Ovary (tissue), 7 donors: ENCODE measurements at regions not wholly inside any gene's neighbourhood (a gene's known extent, or its start where the extent isn't known, plus 50 kb on each side); places are given as distances from the start of the nearest gene placed in this dataset.

Experiments used
- DNase-seq, 5 donors: peaks; one replicate each; pipeline ENCODE4 v3.0.0-alpha.2; 2019 to 2020
- H3K27ac ChIP-seq, 2 donors: fragments of 200-600 bp; one replicate each; pipeline versions ENCODE4 v1.5.1 to v1.8.0; 2019 to 2022
- H3K27me3 ChIP-seq: fragments of 200-600 bp; one replicate; pipeline ENCODE4 v1.8.0; 2022
- H3K36me3 ChIP-seq: fragments of 200-600 bp; sonication (generic); one replicate; pipeline ENCODE4 v1.5.1; 2019
- H3K4me1 ChIP-seq: one replicate; pipeline ENCODE4 v1.8.1; 2013; ENCODE audit warnings: mild to moderate bottlenecking, moderate library complexity; ENCODE audit not compliant: insufficient read depth
- H3K4me3 ChIP-seq: fragments of 200-600 bp; sonication (generic); one replicate; pipeline ENCODE4 v1.5.1; 2017
- H3K9me3 ChIP-seq, 2 donors: fragments of 200-600 bp in 1 of 2; sonication (generic) in 1 of 2; one replicate each; pipeline versions ENCODE4 v1.5.1 to v1.8.1; 2013 to 2019; ENCODE audit warnings: mild to moderate bottlenecking in 1 of 2, moderate library complexity in 1 of 2
- CTCF ChIP-seq, 3 donors: fragments of 450-650 bp in 2 of 3; fragments of 200-600 bp in 1 of 3; IDR thresholded peaks; one replicate each; pipeline versions ENCODE4 v1.5.1 to v1.8.0; 2016 to 2022; ENCODE audit warnings: antibody characterized with exemption in 3 of 3, mild to moderate bottlenecking in 1 of 3
- EP300 ChIP-seq: sonication (generic); formaldehyde crosslinking; IDR thresholded peaks from one replicate; pipeline ENCODE4 v1.6.1; 2017; ENCODE audit warnings: antibody characterized with exemption
- POLR2A ChIP-seq: fragments of 450-650 bp; IDR thresholded peaks from one replicate; pipeline ENCODE4 v1.6.1; 2017; ENCODE audit warnings: antibody characterized with exemption, mild to moderate bottlenecking, moderate library complexity
- WGBS, 3 donors: extraction: QIAGEN DNeasy Blood & Tissue Kit in 1 of 3; methylation state at CpG; one replicate each; pipeline versions ENCODE4 v1.1.5 to v1.1.7; 2013 to 2017; 5-methylcytosine and 5-hydroxymethylcytosine counted together
- intact Hi-C, 4 donors: fragments of 100-400 bp; cut with DNase I; formaldehyde crosslinking; loops; one replicate each; pipeline versions ENCODE4 v1.11.0 to v1.15.1; 2022 to 2023
- donor health status: DM: no; HTN: no; CAD: no; lungs with moderate emphysema.
- donor health status: DM: no; HTN: no; CAD: no.
- donor health status: Bipolar disorder and iron deficiency.
- donor health status: DM: no; HTN: no; CAD: no.
- donor health status: DM: yes; HTN: yes; CAD: no.

- Histone ChIP-seq H3K27ac (no peak overlapping the region), H3K4me1 (peaks cover 2% of the 10 kb centered on the region), H3K9me3 (no peaks in the 10 kb centered on the region), H3K36me3 (no peaks in the 10 kb centered on the region), H3K27me3 (no peaks in the 10 kb centered on the region), H3K4me3 (no peak overlapping the region)
- no peak for TF ChIP-seq CTCF (IDR thresholded peaks at IDR 0.05)
- TF ChIP-seq POLR2A = no peak
- TF ChIP-seq EP300 = no peak
- WGBS, 3 donors = 86 to 90% (median 87%) methylated on average over 6 of the region's 6 CpGs
- intact Hi-C loops = loop anchor here in 1 of 4 donors (5.0 to 10.0 kb wide), 2 partner anchors 222 to 400 kb away; partner anchors contain the start of gene MMP17
- no peak for DNase-seq
Observed at GRCh38 chr12:131604859-131605258, 106.0 kb upstream of the SFSWAP start.

GRCh38 chr12:131605304-131605829, 105.5 kb upstream of the SFSWAP start:
- H3K9me3 ChIP-seq = no peaks in the 10 kb centered on the region
- 40 to 54% (median 42%) methylated on average over 7 of the region's 7 CpGs for whole genome bisulfite sequencing, 3 donors

GRCh38 chr12:131606218-131606901, 104.5 kb upstream of the SFSWAP start:
- Histone ChIP-seq H3K36me3 (no peaks in the 10 kb centered on the region), H3K9me3 (no peaks in the 10 kb centered on the region), H3K27ac (no peak overlapping the region), H3K4me3 (no peak overlapping the region), H3K4me1 (peaks cover 2% of the 10 kb centered on the region), H3K27me3 (no peaks in the 10 kb centered on the region)
- DNase-seq = no peak
- no peak for TF ChIP-seq EP300
- no peak for TF ChIP-seq CTCF (IDR thresholded peaks at IDR 0.05)
- no peak for TF ChIP-seq POLR2A
- WGBS, 3 donors = 49 to 69% (median 61%) methylated on average over 12 of the region's 12 CpGs
- intact Hi-C loops = loop anchor here in 1 of 4 donors (5.0 to 10.0 kb wide), 2 partner anchors 221 to 398 kb away; partner anchors contain the start of gene MMP17

More at GRCh38 chr12:131605304-131605829, 105.5 kb upstream of the SFSWAP start:
- H3K27me3 ChIP-seq = no peaks in the 10 kb centered on the region
- TF ChIP-seq POLR2A (no peak), CTCF (IDR thresholded peaks at IDR 0.05) (no peak), EP300 (no peak)
- H3K4me3 ChIP-seq = no peak overlapping the region
- intact Hi-C loops = loop anchor here in 1 of 4 donors (5.0 to 10.0 kb wide), 2 partner anchors 222 to 399 kb away; partner anchors contain the start of gene MMP17
- DNase-seq = no peak
- H3K4me1 ChIP-seq = peaks cover 2% of the 10 kb centered on the region
- no peak overlapping the region for H3K27ac ChIP-seq
- H3K36me3 ChIP-seq = no peaks in the 10 kb centered on the region

GRCh38 chr12:131607658-131608447, 103.0 kb upstream of the SFSWAP start:
- 70 to 83% (median 83%) methylated on average over 8 of the region's 8 CpGs for WGBS, 3 donors
- no peaks in the 10 kb centered on the region for H3K9me3 ChIP-seq
- TF ChIP-seq POLR2A (no peak), CTCF (IDR thresholded peaks at IDR 0.05) (no peak), EP300 (no peak)
- H3K36me3 ChIP-seq = no peaks in the 10 kb centered on the region
- no peak overlapping the region for H3K27ac ChIP-seq
- intact Hi-C loops = loop anchor here in 1 of 4 donors (5.0 to 10.0 kb wide), 2 partner anchors 219 to 397 kb away; partner anchors contain the start of gene MMP17
- DNase-seq = no peak
- H3K4me3 ChIP-seq = no peak overlapping the region
- no peaks in the 10 kb centered on the region for H3K27me3 ChIP-seq
- H3K4me1 ChIP-seq = peaks cover 2% of the 10 kb centered on the region
